Vagina (tissue), 2 donors: ENCODE measurements at regions not wholly inside any gene's neighbourhood (a gene's known extent, or its start where the extent isn't known, plus 50 kb on each side); places are given as distances from the start of the nearest gene placed in this dataset.

Source experiments
- CTCF ChIP-seq, 3 experiments: fragments of 450-650 bp in 2 of 3; fragments of 200-600 bp in 1 of 3; sonication (generic) in 1 of 3; IDR thresholded peaks; one replicate each; pipeline ENCODE4 v1.5.1; 2017 to 2019; ENCODE audit warnings: antibody characterized with exemption in 3 of 3, mild to moderate bottlenecking in 2 of 3, moderate library complexity in 2 of 3
- POLR2A ChIP-seq, 2 donors: fragments of 450-650 bp; IDR thresholded peaks; one replicate each; pipeline ENCODE4 v1.6.1; 2017; ENCODE audit warnings: antibody characterized with exemption in 2 of 2, mild to moderate bottlenecking in 2 of 2, moderate library complexity in 2 of 2

DNA sequence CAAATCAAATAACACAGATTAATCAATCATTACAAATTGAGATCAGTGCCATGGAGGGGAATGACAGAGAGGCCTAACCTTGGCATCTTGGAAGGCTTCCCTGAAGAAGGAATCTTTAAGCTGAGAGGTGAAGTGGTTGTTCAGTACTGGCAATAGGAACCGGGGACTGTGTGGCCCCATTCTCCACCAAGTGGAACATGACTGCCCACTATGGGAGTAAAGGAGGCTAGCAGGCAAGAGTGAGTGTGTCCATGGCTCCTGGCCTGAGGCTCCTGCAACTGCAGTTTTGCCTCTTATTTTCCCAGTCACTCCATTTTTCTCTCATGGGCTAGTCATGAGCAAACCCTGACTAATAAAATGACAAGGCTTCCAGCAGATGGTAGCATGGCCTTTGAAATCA is 112.2 kb upstream of the GJB5 start:
- no peak for TF ChIP-seq CTCF (IDR thresholded peaks at IDR 0.05)
- TF ChIP-seq POLR2A (IDR thresholded peaks at IDR 0.05): no peak
